Gastroesophageal sphincter (tissue), 4 donors: ENCODE measurements at regions not wholly inside any gene's neighbourhood (a gene's known extent, or its start where the extent isn't known, plus 50 kb on each side); places are given as distances from the start of the nearest gene placed in this dataset.

Experiments
- ATAC-seq: fragments of 150-250 bp; one replicate; pipeline ENCODE4 v1.9.1; 2016; ENCODE audit warnings: mild to moderate bottlenecking, moderate library complexity
- H3K27ac ChIP-seq, 4 donors: fragments of 200-600 bp; sonication (generic) in 3 of 4; 1 replicate in 3 of 4; 2 replicates in 1 of 4; pipeline ENCODE4 v1.5.1; 2016 to 2019
- H3K27me3 ChIP-seq: fragments of 200-600 bp; sonication (generic); one replicate; pipeline ENCODE4 v1.5.1; 2019
- H3K36me3 ChIP-seq, 2 donors: fragments of 200-600 bp; sonication (generic); one replicate each; pipeline ENCODE4 v1.5.1; 2019; ENCODE audit warnings: control low read depth in 1 of 2
- H3K4me1 ChIP-seq, 3 donors: fragments of 200-600 bp; sonication (generic); 1 replicate in 2 of 3; 2 replicates in 1 of 3; pipeline ENCODE4 v1.5.1; 2016 to 2019; ENCODE audit warnings: control low read depth in 2 of 3
- H3K4me3 ChIP-seq, 2 donors: fragments of 200-600 bp; sonication (generic); one replicate each; pipeline ENCODE4 v1.5.1; 2019; ENCODE audit warnings: mild to moderate bottlenecking in 1 of 2, moderate library complexity in 1 of 2
- H3K9me3 ChIP-seq, 3 donors: fragments of 200-600 bp; sonication (generic); one replicate each; pipeline ENCODE4 v1.5.1; 2017 to 2019; ENCODE audit warnings: control low read depth in 2 of 3
- CTCF ChIP-seq, 4 experiments: fragments of 200-600 bp in 2 of 4; fragments of 450-650 bp in 2 of 4; sonication (generic) in 1 of 4; IDR thresholded peaks; one replicate each; pipeline ENCODE4 v1.5.1; 2017 to 2019; ENCODE audit warnings: antibody characterized with exemption in 4 of 4, mild to moderate bottlenecking in 2 of 4, moderate library complexity in 2 of 4
- EP300 ChIP-seq: sonication (generic); formaldehyde crosslinking; IDR thresholded peaks from one replicate; pipeline ENCODE4 v1.6.1; 2017; ENCODE audit warnings: antibody characterized with exemption, mild to moderate bottlenecking
- POLR2A ChIP-seq, 2 donors: fragments of 450-650 bp; IDR thresholded peaks; one replicate each; pipeline ENCODE4 v1.6.1; 2017; ENCODE audit warnings: antibody characterized with exemption in 2 of 2, mild to moderate bottlenecking in 2 of 2, moderate library complexity in 1 of 2
- POLR2AphosphoS5 ChIP-seq: sonication (generic); formaldehyde crosslinking; IDR thresholded peaks from one replicate; pipeline ENCODE4 v1.6.1; 2017; ENCODE audit warnings: antibody characterized with exemption
- WGBS, 2 donors: methylation state at CpG; one replicate each; pipeline ENCODE4 v1.1.5; 2018; ENCODE audit warnings: low coverage in 1 of 2; 5-methylcytosine and 5-hydroxymethylcytosine counted together

DNA sequence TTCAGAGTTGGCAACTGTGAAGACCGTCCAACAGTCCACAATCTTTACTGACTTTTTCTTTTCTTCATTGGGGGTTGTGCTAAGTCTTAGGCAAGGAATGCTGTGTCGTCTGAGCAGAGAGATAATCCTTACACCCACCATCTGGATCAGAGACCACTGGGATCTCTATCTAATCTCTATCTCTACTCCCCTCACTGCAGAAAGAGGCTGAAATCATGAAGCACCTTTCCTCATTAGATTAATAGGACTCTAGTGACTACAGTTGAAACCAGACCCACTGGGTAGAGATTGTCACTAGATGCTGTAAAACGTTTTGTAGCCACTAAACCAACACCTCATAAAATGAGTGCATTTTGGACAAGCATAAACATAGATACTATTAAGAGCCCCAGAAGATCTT lies 387.4 kb upstream of the CELF2 start:
- H3K27me3 ChIP-seq: no peaks in the 10 kb centered on the region
- no peak overlapping the region for H3K27ac ChIP-seq
- WGBS, 2 donors: 44 to 80% methylated on average over 1 to 2 of the region's 3 CpGs
- no peak for TF ChIP-seq POLR2AphosphoS5
- no peak for TF ChIP-seq EP300
- no peak for TF ChIP-seq POLR2A (IDR thresholded peaks at IDR 0.05)
- TF ChIP-seq CTCF (IDR thresholded peaks at IDR 0.05): no peak
- H3K9me3 ChIP-seq: no peaks in the 10 kb centered on the region
- ATAC-seq: no peak
- no peak overlapping the region for H3K4me3 ChIP-seq
- H3K36me3 ChIP-seq: no peaks in the 10 kb centered on the region
- H3K4me1 ChIP-seq: peaks cover 0 to 21% (median 4%) of the 10 kb centered on the region in 3 donors

GRCh38 chr10:10630782-10631181 lies 386.9 kb upstream of the CELF2 start:
- no peak for ATAC-seq
- no peaks in the 10 kb centered on the region for H3K36me3 ChIP-seq
- H3K9me3 ChIP-seq: no peaks in the 10 kb centered on the region
- H3K27ac ChIP-seq: no peak overlapping the region
- H3K4me3 ChIP-seq: no peak overlapping the region
- no peaks in the 10 kb centered on the region for H3K27me3 ChIP-seq
- 68 to 69% methylated on average over 3 to 4 of the region's 4 CpGs for WGBS, 2 donors
- no peak for TF ChIP-seq CTCF (IDR thresholded peaks at IDR 0.05)
- no peak for TF ChIP-seq POLR2AphosphoS5
- no peak for TF ChIP-seq POLR2A (IDR thresholded peaks at IDR 0.05)
- TF ChIP-seq EP300: no peak
- peaks cover 0 to 16% (median 4%) of the 10 kb centered on the region in 3 donors for H3K4me1 ChIP-seq

- TF ChIP-seq POLR2A (IDR thresholded peaks at IDR 0.05) (no peak), CTCF (IDR thresholded peaks at IDR 0.05) (no peak), EP300 (no peak), POLR2AphosphoS5 (no peak)
- ATAC-seq: no peak
- Histone ChIP-seq H3K36me3 (no peaks in the 10 kb centered on the region), H3K4me3 (no peak overlapping the region), H3K9me3 (no peaks in the 10 kb centered on the region), H3K27me3 (no peaks in the 10 kb centered on the region), H3K4me1 (peaks cover 7 to 21% (median 12%) of the 10 kb centered on the region in 3 donors), H3K27ac (peak overlapping the region in 3 of 4 donors; percentile 32 to 62 (median 54))
- 0 to 18% methylated on average over 1 of the region's 1 CpG for WGBS, 2 donors
Observed at GRCh38 chr10:10642189-10642588, 375.5 kb upstream of the CELF2 start.

- Histone ChIP-seq H3K4me1 (peaks cover 7 to 21% (median 12%) of the 10 kb centered on the region in 3 donors), H3K9me3 (no peaks in the 10 kb centered on the region), H3K4me3 (no peak overlapping the region), H3K27me3 (no peaks in the 10 kb centered on the region), H3K36me3 (no peaks in the 10 kb centered on the region), H3K27ac (peak overlapping the region in 3 of 4 donors; percentile 32 to 62 (median 54))
- TF ChIP-seq CTCF (IDR thresholded peaks at IDR 0.05) (no peak), EP300 (no peak), POLR2AphosphoS5 (no peak), POLR2A (IDR thresholded peaks at IDR 0.05) (no peak)
- peak; percentile 61 for ATAC-seq
- WGBS, 2 donors: 0 to 7% methylated on average over 2 of the region's 2 CpGs
Observed at GRCh38 chr10:10642751-10643150, 374.9 kb upstream of the CELF2 start.

DNA sequence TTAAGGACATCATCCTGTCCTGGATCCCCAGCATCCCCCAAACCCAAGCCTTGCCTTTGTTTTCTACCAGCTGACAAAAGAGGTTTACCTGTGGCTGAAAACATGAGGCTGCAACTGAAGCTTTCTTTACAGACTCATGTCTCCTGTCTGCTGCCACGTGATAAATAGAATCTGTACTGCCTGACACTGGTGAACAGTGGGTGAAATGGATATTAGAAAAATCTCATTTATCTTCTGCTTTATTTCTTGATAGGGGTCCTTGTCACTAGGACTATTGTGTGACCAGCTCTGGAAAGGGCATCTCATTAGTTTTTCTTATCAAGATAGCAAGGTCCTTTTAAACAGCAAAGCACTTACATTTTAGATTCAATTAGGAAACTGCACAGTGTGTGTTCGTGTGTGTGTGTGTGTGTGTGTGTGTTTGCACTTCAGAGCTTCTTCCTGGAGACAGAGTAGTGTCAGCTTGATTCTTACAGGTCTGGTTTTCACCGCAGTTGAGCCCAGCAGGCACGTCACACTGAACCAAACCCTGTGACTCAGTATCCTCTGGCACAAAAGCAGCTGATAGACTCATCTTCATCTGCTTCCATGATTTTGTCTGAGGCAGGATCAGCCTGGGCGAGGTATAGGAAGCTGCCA lies 373.5 kb upstream of the CELF2 start:
- TF ChIP-seq POLR2AphosphoS5: no peak
- no peak for TF ChIP-seq EP300
- no peak for TF ChIP-seq POLR2A (IDR thresholded peaks at IDR 0.05)
- TF ChIP-seq CTCF (IDR thresholded peaks at IDR 0.05): no peak
- Histone ChIP-seq H3K4me1 (peaks cover 7 to 21% (median 12%) of the 10 kb centered on the region in 3 donors), H3K36me3 (no peaks in the 10 kb centered on the region), H3K9me3 (no peaks in the 10 kb centered on the region), H3K27ac (peak overlapping the region in 2 of 4 donors; percentile 62 to 64), H3K4me3 (no peak overlapping the region), H3K27me3 (no peaks in the 10 kb centered on the region)
- 52 to 79% methylated on average over 1 to 5 of the region's 5 CpGs for WGBS, 2 donors
- peak; percentile 69 for ATAC-seq
